Testis (tissue), 2 donors: ENCODE measurements at regions not wholly inside any gene's neighbourhood (a gene's known extent, or its start where the extent isn't known, plus 50 kb on each side); places are given as distances from the start of the nearest gene placed in this dataset.

Source experiments
- DNase-seq: peaks from one replicate; pipeline ENCODE4 v3.0.0-alpha.2; 2019
- H3K27ac ChIP-seq, 2 donors: fragments of 200-600 bp; sonication (generic); one replicate each; pipeline ENCODE4 v1.5.1; 2019
- H3K27me3 ChIP-seq: fragments of 200-600 bp; sonication (generic); one replicate; pipeline ENCODE4 v1.5.1; 2019
- H3K36me3 ChIP-seq: fragments of 200-600 bp; sonication (generic); one replicate; pipeline ENCODE4 v1.5.1; 2017; ENCODE audit warnings: low read depth; ENCODE audit errors: missing control alignments
- H3K4me1 ChIP-seq: fragments of 200-600 bp; sonication (generic); one replicate; pipeline ENCODE4 v1.5.1; 2019
- H3K4me3 ChIP-seq, 2 donors: fragments of 200-600 bp; sonication (generic); one replicate each; pipeline ENCODE4 v1.5.1; 2017 to 2019
- H3K9me3 ChIP-seq: fragments of 200-600 bp; sonication (generic); one replicate; pipeline ENCODE4 v1.5.1; 2017
- POLR2A ChIP-seq: fragments of 450-650 bp; IDR thresholded peaks from one replicate; pipeline ENCODE4 v1.6.1; 2017; ENCODE audit warnings: antibody characterized with exemption, mild to moderate bottlenecking, moderate library complexity
- WGBS, 2 donors: methylation state at CpG; one replicate each; pipeline ENCODE4 v1.1.5; 2018; 5-methylcytosine and 5-hydroxymethylcytosine counted together
- intact Hi-C: fragments of 100-400 bp; cut with DNase I; formaldehyde crosslinking; loops from one replicate; pipeline ENCODE4 v1.15.1; 2023; ENCODE audit warnings: low total_unique reads
- TF ChIP-seq, protein P1 (sequence below), 3 experiments: fragments of 450-650 bp in 2 of 3; fragments of 200-600 bp in 1 of 3; sonication (generic) in 1 of 3; IDR thresholded peaks; one replicate each; pipeline ENCODE4 v1.5.1; 2016 to 2019; ENCODE audit warnings: antibody characterized with exemption in 3 of 3, mild to moderate bottlenecking in 2 of 3, moderate library complexity in 1 of 3

DNA sequence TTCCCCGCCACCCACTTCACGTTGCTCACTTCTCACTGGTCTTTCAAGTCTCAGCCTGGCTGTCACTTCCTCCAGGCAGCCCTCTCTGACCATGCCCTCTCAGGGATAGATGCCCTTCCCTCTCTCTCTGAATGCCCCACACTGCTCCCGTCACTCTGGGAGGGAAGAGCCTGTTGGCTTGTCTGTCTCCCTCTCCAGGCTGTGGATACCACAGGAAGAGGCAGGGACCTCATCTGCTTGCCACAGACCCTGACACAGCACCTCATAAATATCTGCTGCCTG is 93.1 kb downstream of the OAT start:
- no peak overlapping the region for H3K4me3 ChIP-seq
- TF ChIP-seq, protein P1, sequence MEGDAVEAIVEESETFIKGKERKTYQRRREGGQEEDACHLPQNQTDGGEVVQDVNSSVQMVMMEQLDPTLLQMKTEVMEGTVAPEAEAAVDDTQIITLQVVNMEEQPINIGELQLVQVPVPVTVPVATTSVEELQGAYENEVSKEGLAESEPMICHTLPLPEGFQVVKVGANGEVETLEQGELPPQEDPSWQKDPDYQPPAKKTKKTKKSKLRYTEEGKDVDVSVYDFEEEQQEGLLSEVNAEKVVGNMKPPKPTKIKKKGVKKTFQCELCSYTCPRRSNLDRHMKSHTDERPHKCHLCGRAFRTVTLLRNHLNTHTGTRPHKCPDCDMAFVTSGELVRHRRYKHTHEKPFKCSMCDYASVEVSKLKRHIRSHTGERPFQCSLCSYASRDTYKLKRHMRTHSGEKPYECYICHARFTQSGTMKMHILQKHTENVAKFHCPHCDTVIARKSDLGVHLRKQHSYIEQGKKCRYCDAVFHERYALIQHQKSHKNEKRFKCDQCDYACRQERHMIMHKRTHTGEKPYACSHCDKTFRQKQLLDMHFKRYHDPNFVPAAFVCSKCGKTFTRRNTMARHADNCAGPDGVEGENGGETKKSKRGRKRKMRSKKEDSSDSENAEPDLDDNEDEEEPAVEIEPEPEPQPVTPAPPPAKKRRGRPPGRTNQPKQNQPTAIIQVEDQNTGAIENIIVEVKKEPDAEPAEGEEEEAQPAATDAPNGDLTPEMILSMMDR (IDR thresholded peaks at IDR 0.05): no peak
- TF ChIP-seq POLR2A: no peak
- no peak overlapping the region for H3K27ac ChIP-seq
- H3K4me1 ChIP-seq: no peaks in the 10 kb centered on the region
- H3K27me3 ChIP-seq: no peaks in the 10 kb centered on the region
- no peak for DNase-seq
- H3K9me3 ChIP-seq: no peaks in the 10 kb centered on the region
- no peaks in the 10 kb centered on the region for H3K36me3 ChIP-seq
- 89 to 91% methylated on average over 3 of the region's 3 CpGs for WGBS, 2 donors
- intact Hi-C loops: no loop called here

DNA sequence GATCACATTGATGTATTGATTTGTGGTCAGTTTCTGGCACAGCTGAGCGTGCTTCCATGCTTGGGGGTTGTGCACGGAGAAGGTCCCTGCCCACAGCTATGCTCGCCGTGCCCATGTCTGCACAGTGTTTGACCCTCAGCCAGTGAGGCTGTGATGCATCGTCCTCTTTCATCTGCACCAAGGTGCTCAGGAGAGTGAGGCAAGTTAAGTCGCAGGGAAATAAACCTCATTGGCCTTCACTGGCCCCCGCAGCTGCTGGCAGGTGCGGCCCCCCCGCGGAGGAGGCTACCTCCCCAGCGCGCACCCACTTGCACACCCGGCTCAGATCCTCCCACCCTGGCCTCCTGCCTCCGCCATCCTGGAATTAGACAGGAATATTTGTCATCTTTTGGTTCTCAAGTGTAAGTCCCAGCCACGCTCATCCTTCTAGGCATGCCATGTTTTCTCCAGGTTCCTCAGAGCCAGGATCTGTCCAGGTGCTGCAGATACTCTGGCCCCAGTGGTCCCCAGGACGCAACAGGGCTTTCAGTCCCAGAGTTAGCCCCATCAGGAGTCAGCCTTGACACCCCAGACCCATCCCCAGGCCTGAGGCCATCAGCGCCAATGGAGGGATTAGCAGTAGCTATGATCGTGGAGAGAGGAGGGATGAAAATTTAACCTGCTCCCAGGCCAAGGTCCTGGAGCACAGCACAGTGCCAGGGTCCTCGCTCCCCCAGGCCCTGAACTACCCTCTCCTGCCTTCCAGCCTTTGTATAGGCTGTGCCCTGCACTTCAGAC is 93.7 kb downstream of the OAT start:
- no peaks in the 10 kb centered on the region for H3K9me3 ChIP-seq
- intact Hi-C loops: no loop called here
- H3K27me3 ChIP-seq: no peaks in the 10 kb centered on the region
- WGBS, 2 donors: 84 to 92% methylated on average over 13 to 19 of the region's 19 CpGs
- DNase-seq: no peak
- no peak overlapping the region for H3K4me3 ChIP-seq
- no peaks in the 10 kb centered on the region for H3K4me1 ChIP-seq
- TF ChIP-seq, protein P1 (IDR thresholded peaks at IDR 0.05): no peak
- TF ChIP-seq POLR2A: no peak
- no peaks in the 10 kb centered on the region for H3K36me3 ChIP-seq
- no peak overlapping the region for H3K27ac ChIP-seq

DNA sequence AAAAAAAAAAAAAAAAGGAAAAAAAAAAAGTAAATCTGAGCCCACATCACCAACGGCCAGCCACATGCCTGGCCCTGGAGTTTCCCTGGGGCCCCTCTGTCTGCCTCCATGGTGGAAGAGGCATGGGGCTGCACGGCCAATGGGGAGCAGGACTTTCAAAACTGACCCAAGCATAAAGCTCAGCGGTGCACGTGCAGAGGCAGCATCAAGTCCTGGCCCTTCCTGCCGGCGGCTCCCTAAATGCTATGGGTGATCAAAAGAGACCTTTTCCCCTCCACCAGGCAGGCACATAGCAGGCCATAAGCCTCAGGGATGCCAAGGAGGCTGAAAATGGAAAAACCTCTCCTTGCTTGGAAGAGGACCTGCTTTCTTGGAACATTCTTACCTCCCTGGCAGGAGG is 94.3 kb downstream of the OAT start:
- WGBS, 2 donors: 74 to 84% methylated on average over 6 of the region's 6 CpGs
- Histone ChIP-seq H3K4me1 (no peaks in the 10 kb centered on the region), H3K4me3 (no peak overlapping the region), H3K27ac (no peak overlapping the region), H3K27me3 (no peaks in the 10 kb centered on the region), H3K36me3 (no peaks in the 10 kb centered on the region), H3K9me3 (no peaks in the 10 kb centered on the region)
- intact Hi-C loops: no loop called here
- DNase-seq: no peak
- no peak for TF ChIP-seq POLR2A
- TF ChIP-seq, protein P1 (IDR thresholded peaks at IDR 0.05): no peak

DNA sequence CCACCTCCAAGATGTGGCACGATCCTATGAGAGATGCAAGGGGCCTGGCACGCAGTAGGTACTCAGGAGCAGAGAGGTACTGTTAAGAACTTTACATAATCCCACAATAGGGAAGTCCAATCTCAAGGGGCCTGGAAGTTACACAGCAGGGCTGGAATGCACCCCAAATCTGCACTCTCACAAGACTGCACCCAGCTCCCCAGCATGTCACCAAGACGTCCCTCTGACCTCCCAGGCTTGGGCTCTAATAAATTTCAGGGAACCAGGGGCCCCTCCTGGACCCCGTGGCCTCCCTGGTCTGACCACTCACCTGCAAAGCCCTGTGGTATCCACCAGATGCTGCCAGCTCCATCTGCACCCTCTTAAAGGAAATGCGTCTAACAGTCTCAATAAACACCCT is 94.9 kb downstream of the OAT start:
- Histone ChIP-seq H3K27me3 (no peaks in the 10 kb centered on the region), H3K27ac (no peak overlapping the region), H3K36me3 (no peaks in the 10 kb centered on the region), H3K4me1 (no peaks in the 10 kb centered on the region), H3K9me3 (no peaks in the 10 kb centered on the region), H3K4me3 (no peak overlapping the region)
- DNase-seq: no peak
- intact Hi-C loops: no loop called here
- no peak for TF ChIP-seq POLR2A
- TF ChIP-seq, protein P1 (IDR thresholded peaks at IDR 0.05): no peak
- WGBS, 2 donors: 86 to 88% methylated on average over 3 to 5 of the region's 5 CpGs

DNA sequence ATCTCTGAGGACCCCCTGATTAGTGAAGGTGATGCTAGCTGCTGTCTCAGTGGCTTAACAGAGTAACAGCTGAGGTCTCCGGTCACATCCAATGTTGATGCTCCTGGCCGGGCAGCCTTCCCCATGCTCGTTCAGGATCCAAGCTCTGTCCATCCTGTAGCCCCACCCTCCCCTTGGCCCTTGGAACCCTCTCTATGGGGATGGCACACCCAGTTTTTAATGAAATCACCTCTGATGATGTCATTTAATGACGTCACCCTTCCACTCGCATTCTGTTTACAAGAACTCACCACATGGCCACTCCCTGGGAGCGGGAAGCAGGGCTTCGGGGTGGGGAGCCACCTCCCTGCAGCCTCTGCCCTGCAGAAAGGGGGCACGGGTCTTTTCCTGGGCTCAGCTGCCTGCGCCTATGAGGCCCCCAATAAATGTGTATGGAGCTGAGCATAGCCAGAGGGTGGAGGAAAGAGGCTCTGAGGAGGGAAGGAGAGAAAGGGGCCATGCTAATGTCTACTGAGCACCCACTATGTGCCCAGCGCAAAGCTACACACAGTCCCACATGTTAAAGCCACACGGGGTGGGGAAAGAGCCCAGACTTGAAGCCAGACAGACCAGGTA is 95.5 kb downstream of the OAT start:
- TF ChIP-seq, protein P1 (IDR thresholded peaks at IDR 0.05): no peak
- no peak for TF ChIP-seq POLR2A
- Histone ChIP-seq H3K36me3 (no peaks in the 10 kb centered on the region), H3K9me3 (no peaks in the 10 kb centered on the region), H3K4me1 (no peaks in the 10 kb centered on the region), H3K27me3 (no peaks in the 10 kb centered on the region), H3K4me3 (no peak overlapping the region), H3K27ac (no peak overlapping the region)
- intact Hi-C loops: no loop called here
- no peak for DNase-seq
- 73 to 85% methylated on average over 10 to 11 of the region's 11 CpGs for WGBS, 2 donors
